Daoy (cell line): ENCODE measurements at regions not wholly inside any gene's neighbourhood (a gene's known extent, or its start where the extent isn't known, plus 50 kb on each side); places are given as distances from the start of the nearest gene placed in this dataset.
"Not testable (repeated sequence)": the region's sequence is repeated elsewhere in the genome, so short reads cannot be mapped to it uniquely, and the experiment has no call there.

ENCODE experiments used
- DNase-seq: peaks from one replicate; pipeline ENCODE4 v3.0.0-alpha.2; 2015; ENCODE audit warnings: low read depth

GRCh38 chr7:12004581-12004980 is 172.6 kb upstream of the THSD7A start:
- DNase-seq, result no peak

DNA sequence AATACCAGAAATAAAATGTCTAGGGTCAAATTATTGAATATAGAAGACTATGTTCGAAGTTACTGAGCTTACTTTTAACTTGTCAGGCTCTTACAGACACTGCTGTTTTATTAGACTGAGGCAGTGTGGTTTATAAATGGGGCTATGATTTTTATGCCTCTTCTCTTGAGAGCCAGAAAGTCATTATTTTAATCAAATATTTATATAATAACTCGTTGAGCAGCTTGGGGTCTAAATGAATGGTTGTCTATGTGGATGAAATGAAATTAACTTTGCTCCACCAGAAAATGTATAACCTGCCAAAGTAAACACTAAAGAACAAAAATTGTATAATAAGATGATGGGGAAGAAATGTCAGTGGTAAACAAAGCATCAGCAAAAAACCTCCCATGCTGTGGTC is 175.6 kb upstream of the THSD7A start:
- DNase-seq, result no peak

DNA sequence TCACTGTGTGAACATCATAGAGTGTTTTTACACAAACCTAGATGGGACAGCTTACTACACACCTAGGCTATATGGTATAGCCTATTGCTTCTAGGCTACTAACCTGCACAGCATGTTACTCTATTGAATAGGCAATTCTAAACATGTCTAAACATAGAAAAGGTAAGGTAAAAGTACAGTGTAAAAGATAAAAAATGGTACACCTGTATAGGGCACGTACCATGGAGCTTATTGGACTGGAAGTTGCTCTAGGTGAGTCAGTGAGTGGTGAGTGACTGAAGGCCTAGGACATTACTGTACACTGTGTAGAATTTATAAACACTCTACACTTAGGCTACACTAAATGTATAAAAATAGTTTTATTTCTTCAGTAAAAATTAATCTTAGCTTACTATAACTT is 182.0 kb upstream of the THSD7A start:
- no peak for DNase-seq

DNA sequence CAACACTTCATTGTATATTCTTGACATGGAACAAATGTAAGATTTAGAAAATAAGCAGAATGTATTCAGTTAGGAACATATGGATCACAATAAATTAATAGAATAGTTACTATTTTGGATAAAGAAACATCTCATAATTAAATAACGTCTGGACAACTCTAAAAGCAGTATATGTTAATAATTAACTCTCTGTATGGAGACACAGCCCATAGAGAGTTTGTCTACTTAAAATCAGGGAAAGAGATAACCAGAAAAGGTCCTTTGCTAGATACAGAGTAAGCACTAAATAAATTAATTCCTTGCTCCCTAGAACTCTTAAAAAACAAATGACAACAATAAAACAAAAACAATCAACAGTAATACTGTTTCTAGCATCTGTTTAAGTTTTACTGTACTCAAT is 184.4 kb upstream of the THSD7A start:
- no peak for DNase-seq

DNA sequence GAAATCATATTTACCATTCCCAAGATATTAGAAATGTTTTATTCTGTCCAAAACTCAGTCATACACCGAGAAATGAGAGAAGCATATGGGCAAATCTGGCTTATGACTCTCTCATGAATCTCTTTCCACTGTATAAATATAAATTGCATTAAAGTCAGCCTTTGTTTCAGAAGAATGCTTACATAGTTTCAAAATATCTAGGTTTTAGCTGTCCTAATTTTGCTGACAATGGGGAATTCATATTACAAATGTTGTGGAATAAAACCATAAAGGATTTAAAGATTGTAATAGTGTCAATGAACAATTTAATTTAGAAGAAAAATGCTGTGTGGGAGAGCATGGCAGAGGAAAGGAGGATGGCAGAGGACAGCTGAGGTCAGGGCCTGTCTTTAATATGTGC is 185.0 kb upstream of the THSD7A start:
- no peak for DNase-seq

DNA sequence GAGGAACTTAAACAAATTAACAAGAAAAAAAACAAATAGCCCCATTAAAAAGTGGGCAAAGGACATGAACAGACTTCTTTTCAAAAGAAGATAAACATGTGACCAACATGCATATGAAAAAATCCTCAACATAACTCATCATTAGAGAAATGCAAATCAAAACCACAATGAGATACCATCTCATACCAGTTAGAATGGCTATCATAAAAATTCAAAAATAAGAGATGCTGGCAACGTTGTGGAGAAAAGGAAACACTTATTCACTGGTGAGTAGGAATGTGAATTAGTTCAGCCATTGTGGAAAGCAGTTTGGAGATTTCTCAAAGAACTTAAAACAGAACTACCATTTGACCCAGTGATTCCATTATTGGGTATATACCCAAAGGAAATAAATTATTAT is 189.1 kb upstream of the TMEM106B start:
- not testable (repeated sequence) for DNase-seq

- no peak for DNase-seq
Measured at GRCh38 chr7:12025246-12025645, 185.8 kb upstream of the TMEM106B start.

- peak; percentile 17 for DNase-seq
Measured at GRCh38 chr7:12028508-12028907, 182.6 kb upstream of the TMEM106B start.

DNA sequence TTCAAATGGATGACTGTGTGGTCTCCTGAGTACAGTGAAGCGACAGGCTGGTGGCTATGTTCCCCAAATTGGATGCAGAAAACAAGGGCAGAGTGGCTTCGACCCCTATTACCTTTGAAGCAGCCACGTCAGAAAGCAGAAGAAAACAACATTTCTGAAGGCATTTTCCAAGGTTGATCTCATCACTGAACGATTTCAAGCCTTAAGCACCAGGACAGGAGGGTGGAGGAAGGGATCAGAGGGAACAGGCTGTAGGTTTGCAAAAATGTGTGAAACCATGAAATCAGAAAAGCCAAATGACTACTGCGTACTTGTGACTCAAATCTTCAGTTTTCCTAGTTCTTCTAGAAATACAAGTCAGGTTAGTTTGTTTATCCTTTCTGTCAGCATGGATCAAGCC is 181.0 kb upstream of the TMEM106B start:
- DNase-seq, result peak; percentile 2

DNA sequence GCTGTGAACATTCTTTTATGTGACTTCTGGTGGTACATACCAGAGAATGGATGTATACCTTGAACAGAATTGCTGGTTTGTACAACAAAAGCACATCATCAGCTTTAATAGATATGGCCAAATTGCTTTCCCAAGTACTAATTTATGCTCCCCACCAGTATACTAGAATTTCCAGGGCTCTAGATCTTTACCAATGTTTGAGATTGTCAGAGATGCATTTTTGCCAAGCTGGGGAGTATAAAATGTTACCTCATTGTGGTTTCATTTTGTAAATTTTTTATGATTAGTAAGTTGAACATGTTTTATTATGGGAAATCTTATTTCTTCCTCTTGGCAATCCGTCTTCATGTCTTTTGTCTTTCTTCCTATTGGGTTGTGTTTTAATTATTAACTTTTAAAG is 179.9 kb upstream of the TMEM106B start:
- no peak for DNase-seq

DNA sequence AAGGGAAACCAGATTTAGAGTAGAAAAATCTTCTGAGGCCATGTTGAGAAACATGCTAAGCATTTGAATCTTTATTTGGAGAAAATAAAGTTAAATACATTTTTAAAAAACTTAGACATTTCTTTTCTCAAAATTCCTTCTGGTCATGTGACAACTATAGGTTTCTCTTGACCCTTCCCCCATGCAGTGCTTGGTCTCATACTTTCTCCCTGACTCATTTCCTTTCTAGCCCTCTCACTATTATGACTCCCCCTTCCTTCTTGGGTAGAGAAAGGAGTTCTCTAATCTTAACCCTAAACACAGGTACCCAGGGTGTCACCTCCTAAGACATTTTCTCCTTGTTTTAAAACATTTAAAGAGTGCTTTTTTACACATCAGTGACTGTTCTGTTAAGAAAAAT is 179.5 kb upstream of the TMEM106B start:
- peak; percentile 47 for DNase-seq

DNA sequence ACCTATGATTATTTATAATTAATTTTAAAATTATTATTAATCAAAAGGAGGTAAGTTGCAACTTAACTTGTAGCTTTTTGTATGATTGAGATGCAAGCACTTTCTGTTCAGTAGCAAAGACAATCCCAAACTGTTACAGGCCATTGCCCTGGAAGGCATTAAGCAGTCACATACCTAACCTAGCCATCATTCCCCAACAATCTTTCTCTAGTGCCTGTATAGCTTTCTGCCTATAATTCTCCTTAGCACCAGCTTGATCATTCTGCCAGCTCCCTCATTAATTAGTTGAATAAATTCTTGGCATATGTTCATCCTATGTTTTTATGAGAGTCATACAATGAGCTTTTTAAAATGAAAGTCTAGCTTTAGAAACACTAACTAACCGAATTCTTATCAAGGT is 178.9 kb upstream of the TMEM106B start:
- no peak for DNase-seq

GRCh38 chr7:12043457-12043856 is 167.6 kb upstream of the TMEM106B start:
- not testable (repeated sequence) for DNase-seq

DNA sequence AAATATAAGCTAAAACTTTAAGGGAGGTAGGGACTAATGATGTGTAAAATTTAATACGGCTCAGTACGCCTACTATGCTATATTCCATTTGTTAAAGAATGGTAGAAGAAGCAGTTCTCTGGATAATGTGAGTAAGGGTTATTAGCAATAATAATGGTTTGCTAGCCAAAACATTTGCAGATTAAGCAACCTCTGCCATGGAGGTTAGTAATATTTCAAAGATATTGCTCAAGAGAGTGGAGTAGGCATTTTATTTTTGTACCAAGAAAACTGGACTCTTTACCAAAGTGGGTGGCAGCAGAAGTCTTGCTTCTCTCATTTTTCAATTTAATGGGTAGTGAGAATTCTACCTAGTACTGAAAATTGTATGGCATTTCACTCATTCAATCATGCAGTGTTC is 158.9 kb upstream of the TMEM106B start:
- DNase-seq, result no peak

DNA sequence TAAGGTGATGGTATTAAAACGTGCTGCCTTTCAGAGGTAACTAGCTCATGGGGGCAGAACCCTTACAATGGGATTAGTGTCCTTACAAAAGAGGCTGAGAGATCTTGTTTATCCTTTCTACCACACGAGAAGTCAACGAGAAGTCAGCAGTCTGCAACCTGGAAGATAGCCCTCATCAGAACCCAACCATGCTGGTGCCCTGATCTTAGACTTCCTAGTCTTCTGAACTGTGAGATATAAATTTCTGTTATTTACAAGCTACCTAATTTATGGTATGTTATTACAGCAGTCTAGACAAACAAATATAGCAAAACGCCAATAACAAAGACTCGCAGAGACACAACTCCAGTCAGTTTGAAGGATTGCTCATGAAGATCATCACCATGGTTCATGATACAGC is 157.5 kb upstream of the TMEM106B start:
- no peak for DNase-seq

DNA sequence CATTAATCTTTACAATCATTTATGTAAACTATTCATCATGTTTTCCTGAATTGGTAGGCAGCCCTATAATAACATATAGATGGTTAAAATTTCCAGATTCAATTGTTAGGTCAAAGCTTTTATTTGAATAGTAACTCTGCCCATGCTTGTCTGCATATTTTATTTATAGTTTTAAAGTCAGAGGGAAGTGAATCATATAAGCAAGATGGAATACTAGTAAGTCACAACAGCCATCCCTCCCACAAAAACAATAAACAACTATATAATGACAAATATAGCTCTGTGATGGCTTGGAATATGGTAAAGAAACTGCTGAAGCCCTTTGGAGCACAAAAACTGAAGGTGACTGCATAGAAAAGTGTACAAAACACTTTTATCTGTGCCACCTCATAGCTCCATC is 156.3 kb upstream of the TMEM106B start:
- DNase-seq, result no peak

DNA sequence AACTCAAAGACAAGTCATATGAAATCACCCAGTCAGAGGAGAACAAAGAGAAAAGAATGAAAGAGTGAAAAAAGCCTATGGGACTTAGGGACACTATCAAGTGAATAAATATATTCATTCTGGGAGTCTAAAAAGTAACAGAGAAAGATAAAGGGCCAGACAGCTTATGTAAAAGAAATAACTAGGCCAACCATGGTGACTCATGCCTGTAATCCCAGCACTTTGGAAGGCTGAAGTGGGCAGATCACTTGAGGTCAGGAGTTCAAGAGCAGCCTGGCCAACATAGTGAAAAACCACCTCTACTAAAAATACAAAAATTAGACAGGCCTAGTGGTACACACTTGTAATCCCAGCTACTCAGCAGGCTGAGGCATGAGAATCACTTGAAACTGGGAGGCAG is 154.7 kb upstream of the TMEM106B start:
- DNase-seq, result no peak

GRCh38 chr7:12056977-12057376 is 154.1 kb upstream of the TMEM106B start:
- no peak for DNase-seq

DNA sequence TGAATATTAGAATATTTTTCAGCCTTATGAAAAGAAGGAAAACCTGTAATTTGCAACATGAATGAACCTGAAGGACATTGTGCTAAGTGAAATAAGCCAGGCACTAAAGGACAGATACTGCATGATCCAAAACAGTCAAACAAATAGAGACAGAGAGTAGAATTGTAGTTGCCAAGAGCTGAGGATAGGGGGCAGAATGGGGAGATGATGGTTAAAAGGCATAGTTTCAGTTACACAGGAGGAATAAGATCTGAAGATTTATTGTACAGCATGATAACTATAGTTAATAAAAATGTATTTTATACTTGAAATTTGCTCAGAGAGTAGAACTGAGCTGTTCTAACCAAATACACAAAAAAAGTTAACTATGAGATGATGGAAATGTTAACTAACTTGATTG is 149.0 kb upstream of the TMEM106B start:
- DNase-seq, result peak; percentile 4

- no peak for DNase-seq
Measured at GRCh38 chr7:12064586-12065127, 146.4 kb upstream of the TMEM106B start.

DNA sequence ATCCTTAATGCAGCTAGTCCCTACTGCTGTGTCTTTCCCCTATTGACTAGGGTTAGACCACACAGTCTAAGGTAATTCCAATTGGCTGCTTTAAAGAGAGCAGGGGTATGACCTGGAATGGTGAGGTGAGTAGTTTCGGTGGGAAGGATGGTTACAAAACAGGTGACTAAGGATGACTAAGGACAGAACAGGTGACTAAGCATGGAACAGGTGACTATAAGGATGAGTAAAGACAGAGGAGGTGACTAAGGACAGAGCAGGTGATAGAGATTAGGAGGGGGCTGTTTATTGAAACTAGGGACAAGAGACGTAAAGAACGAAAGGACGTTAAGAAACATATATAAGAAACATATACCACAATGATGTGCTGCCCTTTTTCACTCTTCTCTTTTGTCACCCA is 145.1 kb upstream of the TMEM106B start:
- DNase-seq, result no peak

- peak; percentile 12 for DNase-seq
Measured at GRCh38 chr7:12066521-12066920, 144.6 kb upstream of the TMEM106B start.

DNA sequence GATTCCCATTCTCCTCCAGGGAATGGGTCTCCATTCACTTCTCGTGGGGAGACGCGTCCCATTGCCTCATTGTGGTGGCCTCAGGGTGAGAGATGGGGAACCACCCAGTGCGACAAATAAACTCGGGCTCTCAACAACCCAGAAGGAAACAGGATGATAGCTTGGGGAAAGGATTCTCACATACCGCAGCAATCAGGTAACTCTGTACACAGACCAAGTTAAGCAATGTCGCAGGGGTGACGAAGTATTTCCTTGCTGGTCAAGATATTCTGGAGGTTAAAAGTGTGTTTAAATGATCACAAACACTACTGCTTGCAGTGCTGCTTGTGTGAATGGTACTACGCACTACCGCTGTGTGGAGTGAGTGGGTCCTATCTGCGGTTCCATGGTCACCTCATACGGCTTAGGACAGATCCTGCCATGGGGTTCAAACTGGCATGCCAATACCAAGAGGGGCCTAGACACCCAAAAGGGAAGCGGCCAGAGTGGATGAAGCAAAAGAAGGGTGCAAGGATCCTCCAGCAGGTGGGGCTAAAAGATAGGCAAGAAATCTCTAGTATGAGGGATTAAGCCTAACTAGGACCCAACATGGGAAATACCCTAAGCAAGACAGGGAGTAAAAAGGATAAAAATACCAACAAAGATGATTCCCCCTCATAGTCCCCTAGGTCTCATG is 143.8 kb upstream of the TMEM106B start:
- DNase-seq, result peak; percentile 62

DNA sequence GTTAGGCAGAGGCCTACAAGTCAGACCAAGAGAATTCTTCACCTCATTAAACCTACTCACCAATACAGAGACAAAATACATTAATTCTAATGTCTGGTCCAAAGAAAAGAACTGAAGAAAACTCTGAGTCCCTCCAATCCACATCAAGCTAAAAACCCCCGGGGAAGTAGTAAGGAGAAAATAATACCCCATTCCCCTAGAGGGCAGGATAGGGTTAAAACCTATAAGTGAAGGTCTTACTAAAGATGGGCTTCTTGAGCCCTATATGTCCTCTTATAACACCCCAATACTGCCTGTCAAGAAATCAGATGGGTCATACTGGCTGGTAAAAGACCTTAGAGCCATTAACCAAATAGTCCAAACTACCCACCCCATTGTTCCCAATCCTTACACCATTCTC is 141.3 kb upstream of the TMEM106B start:
- no peak for DNase-seq
